ENCODE measurements at regions not wholly inside any gene's neighbourhood (a gene's known extent, or its start where the extent isn't known, plus 50 kb on each side); places are given as distances from the start of the nearest gene placed in this dataset.

DNA sequence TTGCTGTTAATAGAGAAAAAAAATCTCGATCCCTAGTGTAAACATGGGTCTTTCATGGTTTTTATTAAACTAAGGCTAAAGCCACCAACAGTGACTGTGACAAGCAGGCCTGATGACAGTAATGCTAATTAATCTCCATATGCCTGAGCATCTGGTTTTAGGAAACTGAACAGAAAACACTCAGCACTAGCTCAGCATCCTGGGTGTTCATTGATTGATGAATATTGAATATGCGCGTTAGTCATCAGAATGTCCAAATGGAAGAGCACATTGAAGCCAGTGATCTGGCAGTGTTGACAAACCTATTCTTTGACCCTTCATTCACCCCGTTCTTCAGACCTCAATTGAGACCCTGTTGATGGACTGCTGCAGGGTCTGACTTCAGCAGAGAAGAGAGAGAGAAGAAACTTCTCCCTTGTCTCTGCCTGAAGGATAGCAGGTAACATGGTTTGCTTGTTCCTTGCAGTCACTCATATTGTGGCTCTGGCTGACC lies 283.8 kb downstream of the RDH14 start:
- TF ChIP-seq, protein P1, sequence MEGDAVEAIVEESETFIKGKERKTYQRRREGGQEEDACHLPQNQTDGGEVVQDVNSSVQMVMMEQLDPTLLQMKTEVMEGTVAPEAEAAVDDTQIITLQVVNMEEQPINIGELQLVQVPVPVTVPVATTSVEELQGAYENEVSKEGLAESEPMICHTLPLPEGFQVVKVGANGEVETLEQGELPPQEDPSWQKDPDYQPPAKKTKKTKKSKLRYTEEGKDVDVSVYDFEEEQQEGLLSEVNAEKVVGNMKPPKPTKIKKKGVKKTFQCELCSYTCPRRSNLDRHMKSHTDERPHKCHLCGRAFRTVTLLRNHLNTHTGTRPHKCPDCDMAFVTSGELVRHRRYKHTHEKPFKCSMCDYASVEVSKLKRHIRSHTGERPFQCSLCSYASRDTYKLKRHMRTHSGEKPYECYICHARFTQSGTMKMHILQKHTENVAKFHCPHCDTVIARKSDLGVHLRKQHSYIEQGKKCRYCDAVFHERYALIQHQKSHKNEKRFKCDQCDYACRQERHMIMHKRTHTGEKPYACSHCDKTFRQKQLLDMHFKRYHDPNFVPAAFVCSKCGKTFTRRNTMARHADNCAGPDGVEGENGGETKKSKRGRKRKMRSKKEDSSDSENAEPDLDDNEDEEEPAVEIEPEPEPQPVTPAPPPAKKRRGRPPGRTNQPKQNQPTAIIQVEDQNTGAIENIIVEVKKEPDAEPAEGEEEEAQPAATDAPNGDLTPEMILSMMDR (IDR thresholded peaks at IDR 0.05): no peak
- no peak for TF ChIP-seq POLR2A (IDR thresholded peaks at IDR 0.05)

Data from testis (tissue), 2 donors.